Ureter (tissue), 1 donor: ENCODE measurements at regions not wholly inside any gene's neighbourhood (a gene's known extent, or its start where the extent isn't known, plus 50 kb on each side); places are given as distances from the start of the nearest gene placed in this dataset.
"Not testable (repeated sequence)": the region's sequence is repeated elsewhere in the genome, so short reads cannot be mapped to it uniquely, and the experiment has no call there.

Experiments
- DNase-seq: peaks from one replicate; pipeline ENCODE4 v3.0.0-alpha.2; 2020; ENCODE audit warnings: low spot score
- donor health status: DM: yes; HTN: yes; CAD: no.

DNA sequence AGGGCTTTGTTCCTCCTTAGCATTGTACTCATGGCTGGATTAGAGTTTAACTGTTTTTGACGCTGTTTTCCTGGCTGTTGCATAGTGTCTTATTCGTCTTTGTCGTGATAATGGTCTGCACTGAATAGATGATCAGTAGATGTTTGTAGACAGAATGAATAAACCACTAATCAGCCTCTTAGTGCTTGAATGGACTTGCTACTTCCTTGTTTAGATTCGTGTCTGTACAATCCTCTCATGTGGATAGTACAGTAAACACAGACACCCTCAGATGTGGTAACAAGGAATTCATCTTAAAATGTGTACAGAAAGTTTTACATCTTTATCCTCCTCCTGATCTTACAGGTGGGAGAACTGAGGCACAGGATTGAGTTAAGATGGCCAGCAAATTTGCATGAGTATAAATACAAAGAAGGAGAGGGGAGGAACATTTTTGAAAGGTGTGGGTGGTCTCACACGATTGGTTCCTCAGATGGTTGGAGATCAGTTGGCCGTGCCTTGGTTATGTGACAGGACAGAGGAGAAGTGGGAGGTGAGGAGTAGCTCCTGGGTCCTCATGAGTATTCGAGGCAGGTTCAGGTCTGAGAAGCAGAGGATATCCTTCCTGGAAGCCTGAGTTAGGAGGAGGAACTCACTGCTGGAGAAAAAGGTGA, 196.0 kb downstream of the KLRB1 start:
- not testable (repeated sequence) for DNase-seq

DNA sequence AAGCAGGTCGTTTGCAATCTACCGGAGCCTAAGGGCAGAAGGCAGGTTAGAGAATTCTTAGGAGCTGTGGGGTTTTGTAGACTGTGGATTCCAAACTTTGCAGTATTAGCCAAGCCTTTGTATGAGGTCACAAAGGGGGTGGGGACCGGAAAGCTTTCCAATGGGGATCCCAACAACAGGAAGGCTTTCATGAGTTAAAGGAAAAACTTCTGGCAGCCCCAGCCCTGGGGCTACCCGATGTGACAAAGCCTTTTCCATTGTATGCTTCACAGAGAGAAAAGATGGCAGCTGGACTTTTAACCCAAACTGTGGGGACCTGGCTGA, 199.2 kb upstream of the PZP start:
- DNase-seq: not testable (repeated sequence)

DNA sequence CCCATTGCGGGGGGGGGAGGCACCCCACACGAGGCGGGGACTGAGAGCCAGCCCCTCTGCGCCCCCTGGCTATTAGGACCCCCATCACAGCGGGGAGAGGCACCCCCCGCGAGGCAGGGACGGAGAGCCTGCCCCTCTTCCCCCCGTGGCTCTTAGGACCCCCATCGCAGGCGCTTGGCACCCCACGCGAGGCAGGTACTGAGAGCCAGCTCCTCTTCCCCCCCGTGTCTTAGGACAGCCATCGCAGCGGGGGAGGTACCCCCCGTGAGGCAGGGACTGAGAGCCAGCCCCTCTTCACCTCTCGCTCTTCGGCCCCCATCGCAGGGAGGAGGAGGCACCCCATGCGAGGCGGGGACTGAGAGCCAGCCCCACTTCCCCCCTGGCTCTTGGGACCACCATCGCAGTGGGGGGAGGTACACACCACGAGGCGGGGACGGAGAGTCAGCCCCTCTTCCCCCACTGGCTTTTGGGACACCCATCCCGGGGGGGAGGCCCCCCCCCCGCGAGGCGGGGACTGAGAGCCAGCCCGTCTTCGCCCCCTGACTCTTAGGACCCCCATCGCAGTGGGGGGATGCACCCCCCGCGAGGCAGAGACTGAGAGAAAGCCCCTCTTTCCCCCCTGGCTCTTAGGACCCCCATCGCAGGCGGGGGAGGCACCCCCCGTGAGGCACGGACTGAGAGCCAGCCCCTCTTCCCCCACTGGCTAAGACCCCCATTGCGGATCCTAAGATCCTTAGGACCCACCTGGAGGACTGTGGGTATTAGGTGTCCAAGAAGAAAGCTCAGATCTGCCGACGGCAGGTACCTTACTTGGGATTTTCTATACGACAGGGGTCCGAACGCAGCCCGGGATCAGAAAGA, 198.6 kb upstream of the PZP start:
- DNase-seq: no peak

DNA sequence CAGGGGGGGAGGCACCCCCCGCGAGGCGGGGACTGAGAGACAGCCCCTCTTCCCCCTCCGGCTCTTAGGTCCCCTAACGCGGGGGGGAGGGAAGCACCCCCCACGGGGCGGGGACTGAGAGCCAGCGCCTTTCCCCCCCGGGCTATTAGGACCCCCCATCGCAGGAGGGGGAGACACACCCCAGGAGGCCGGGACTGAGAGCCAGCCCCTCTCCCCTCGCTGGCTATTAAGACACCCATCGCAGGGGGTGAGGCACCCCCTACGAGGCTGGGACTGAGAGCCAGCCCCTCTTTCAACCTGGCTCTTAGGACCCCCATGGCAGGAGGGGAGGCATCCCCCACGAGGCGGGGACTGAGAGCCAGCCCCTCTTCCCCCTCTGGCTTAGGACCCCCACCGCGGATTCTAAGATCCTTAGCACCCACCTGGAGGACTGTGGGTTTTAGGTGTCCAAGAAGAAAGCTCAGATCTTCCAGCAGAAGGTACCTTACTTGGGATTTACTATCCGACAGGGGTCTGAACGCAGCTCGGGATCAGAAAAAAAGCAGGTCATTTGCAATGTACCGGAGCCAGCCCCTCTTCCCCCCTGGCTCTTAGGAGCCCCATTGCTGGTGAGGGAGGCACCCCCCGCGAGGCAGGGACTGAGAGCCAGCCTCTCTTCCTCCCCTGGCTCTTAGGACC, 197.8 kb upstream of the PZP start:
- no peak for DNase-seq

DNA sequence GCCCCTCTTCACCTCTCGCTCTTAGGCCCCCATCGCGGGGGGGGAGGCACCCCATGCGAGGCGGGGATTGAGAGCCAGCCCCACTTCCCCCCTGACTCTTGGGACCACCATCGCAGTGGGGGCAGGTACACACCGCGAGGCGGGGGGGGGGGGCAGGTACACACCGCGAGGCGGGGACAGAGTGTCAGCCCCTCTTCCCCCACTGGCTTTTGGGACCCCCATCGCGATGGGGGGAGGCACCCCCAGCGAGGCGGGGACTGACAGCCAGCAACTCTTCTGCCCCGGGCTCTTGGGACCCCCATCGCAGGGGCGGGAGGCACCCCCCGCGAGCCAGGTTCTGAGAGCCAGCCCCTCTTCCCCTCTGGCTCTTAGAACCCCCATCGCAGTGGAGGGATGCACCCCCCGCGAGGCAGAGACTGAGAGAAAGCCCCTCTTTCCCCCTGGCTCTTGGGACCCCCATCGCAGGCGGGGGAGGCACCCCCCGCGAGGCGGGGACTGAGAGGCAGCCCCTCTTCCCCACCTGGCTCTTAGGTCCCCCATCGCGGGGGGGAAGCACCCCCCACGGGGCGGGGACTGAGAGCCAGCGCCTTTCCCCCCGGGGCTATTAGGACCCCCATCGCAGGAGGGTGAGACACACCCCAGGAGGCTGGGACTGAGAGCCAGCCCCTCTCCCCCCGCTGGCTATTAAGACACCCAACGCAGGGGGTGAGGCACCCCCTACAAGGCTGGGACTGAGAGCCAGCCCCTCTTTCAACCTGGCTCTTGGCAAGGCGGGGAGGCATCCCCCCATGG, 196.5 kb upstream of the PZP start:
- no peak for DNase-seq

DNA sequence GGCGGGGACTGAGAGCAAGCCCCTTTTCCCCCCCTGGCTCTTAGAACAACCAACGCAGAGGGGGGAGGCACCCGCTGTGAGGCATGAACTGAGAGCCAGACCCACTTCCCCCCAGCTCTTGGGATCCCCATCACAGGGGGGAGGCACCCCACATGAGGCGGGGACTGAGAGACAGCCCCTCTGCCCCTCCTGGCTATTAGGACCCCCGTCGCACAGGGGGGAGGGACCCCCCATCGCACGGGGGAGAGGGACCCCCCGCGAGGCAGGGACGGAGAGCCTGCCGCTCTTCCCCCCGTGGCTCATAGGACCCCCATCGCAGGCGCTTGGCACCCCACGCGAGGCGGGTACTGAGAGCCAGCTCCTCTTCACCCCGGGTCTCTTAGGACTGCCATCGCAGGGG, 195.8 kb upstream of the PZP start:
- no peak for DNase-seq

DNA sequence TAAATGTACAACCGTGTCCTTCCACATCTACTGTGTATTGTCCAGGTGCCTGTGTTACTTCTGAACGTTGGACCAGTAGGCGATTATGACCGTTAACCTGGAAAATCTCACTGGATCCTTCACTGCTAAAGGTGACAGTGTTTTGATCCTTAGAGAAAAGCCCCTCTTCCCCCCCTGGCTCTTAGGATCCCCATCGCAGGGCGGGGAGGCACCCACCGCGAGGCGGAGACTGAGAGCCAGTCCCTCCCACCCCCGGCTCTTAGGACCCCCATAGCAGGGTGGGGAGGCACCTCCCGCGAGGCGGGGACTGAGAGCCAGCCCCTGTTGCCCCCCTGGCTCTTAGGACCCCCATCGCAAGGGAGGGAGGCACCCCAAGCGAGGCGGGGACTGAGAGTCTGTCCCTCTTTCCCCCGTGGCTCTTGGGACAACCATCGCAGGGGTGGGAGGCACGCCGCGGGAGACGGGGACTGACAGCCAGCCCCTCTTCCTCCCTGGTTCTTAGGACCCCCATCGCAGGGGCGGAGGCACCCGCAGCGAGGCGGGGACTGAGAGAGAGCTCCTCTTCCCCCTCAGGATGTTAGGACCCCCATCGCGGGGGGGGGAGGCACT, 194.3 kb upstream of the PZP start:
- DNase-seq: not testable (repeated sequence)

DNA sequence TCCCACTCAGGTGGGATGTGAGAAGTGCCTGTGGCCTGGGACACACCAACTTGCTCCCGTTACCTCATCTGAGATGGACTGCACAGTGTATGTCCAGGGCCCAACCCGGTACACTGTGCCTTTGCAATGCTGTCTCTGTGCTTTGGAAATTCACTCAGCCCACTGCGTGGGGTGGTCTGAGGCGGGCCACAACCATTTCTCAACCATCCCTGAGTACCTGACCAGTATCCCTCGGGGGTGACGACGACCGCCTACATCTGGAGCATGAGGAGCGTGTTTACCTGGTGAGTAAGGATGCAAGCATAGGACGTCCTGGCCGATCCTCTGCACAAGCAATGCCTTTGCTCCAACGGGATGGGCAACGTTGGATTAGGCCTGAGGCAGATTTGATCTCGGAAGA, 188.2 kb upstream of the PZP start:
- DNase-seq: not testable (repeated sequence)

DNA sequence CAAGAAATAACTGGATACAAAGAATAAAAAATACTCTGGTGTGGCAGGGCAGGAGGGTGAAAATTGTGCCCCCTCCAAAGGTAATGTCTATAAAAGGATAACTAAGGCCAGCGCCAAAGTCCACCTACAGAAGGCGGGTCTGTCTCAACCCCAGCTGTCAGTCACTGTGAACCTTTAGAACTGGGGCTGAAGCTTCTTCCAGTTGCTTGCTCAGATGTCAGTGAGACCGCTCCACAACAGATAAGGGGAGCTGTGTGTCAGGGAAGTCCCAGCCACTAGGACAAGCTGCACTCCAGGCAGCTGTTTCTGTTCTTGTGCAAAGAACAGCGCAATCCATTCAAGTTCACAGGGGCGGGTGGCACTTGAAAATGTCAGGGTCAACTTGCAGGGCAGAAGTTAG, 187.0 kb upstream of the PZP start:
- DNase-seq: not testable (repeated sequence)

DNA sequence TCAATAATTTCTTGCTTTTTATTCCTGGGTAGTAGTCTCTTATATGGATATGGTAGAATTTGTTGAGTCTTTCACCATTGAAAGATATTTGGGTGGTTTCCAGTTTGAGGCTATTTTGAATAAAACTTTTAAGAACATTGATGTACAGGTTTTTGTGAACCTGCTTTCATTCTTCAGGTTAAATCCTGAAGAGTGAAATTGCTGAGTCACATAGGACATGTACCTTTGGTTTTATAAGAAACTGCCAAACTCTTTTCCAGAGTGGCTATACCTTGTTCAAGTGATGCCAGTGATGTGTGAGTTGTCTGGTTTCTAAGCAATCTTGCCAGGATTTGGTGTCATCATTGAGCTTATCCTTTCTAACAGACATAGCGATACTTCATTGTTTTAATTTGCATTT, 184.6 kb upstream of the PZP start:
- DNase-seq: no peak

DNA sequence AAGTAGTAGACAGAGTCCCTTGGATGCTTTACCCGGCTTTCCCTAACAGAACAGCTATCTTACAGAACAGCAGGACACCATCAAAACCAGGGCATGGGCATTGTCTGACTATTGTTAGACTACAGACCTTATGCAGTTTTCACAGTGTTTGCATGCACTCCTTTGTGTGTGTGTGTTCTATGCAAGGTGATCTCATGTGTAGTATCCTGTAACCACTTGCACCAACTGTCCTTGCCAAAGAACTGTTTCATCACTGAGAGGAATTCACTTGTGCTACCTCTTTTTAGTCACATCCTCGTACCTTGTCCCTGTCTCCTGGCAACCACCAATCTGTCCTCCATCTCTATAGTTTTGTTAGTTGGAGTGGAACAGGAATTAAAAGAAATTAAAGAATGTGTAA, 183.6 kb upstream of the PZP start:
- no peak for DNase-seq

DNA sequence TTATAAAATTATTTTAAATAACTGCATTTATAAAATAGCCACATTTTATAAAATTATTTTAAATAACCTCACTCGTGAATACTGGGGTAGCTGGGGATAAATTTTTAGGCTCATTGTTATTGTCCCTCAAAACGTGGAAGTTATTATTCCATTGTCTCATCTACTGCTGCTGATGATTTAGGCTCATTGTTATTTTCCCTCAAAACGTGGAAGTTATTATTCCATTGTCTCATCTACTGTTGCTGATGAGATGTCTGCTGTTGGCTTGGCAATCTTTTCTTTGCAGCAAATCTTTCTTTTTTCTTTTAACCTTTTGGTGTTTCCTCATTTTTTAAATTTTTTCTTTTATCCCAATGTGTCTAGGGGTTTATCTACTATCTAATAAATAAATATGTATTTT, 182.6 kb upstream of the PZP start:
- no peak for DNase-seq

DNA sequence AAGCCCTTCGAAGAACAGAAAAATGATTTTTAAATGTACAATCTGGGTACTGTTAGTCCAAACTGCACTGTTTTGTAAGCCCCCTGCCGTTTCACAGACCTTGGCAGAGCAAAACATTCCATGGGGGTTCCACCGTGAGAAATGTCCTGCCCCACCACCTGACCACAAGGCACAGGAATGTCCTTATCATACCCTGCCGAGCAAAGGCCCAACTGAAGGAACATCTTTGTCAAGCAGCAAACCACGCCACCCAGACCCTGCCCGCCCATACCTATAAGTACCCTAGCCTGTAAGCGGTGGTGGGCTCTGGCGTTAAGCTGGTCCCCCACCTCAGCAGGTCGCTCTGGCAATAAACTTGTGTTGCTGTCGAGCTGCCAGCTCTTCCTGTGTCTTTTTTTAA, 181.6 kb upstream of the PZP start:
- DNase-seq: no peak

DNA sequence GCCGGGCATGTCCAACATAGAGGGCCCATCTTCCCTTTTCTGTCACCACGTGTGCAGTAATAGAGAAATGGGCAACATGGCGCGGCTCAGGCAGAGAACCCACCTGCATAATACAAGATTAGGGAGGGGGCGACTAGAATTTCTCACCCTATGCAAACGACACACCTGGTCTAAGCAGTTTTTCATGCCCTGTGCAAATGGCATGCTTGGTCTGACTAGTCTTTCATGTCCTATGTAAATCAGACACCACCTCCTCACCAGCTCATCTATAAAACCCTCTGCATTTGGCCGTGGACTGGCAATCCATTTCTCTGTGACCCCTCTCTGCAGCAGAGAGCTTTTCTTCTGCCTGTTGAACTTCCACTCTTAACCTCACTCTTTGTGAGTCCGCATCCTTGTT, 180.2 kb upstream of the PZP start:
- no peak for DNase-seq

DNA sequence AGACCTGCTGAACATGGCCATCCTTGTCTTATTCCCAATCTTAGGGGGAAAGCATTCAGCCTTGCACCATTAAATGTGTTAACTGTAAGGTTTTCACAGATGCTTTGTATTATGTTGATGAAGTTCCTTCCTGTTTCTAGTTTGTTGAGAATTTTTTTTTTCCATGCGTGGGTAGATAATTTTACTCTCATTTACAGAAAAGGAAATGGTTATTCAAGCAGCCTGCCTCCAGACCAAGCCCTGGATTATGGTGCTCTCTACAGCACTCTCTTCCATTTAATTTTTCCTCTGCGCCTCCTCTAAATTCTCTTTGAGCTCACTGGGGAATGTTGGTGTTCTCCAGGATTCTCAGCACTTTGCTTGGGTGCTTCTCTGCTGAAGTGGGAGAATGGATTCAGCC, 179.3 kb upstream of the PZP start:
- DNase-seq: no peak

DNA sequence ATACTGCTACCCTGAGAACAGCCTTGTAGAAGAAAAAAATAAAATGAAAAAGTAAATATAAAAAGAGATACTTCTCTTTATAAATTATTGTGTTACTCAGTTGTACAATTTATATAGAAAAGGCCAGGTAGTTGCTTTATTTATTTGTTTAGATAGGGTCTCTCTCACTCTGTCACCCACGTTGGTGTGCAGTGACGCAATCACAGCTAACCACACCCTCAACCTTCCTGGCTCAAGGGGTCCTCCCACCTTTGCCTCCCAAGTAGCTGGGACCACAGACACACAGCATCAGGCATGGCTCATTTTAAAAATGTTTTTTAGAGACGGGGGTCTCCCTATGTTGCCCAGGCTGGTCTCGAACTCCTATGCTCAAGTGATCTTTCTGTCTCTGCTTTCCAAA, 175.4 kb upstream of the PZP start:
- DNase-seq: no peak

DNA sequence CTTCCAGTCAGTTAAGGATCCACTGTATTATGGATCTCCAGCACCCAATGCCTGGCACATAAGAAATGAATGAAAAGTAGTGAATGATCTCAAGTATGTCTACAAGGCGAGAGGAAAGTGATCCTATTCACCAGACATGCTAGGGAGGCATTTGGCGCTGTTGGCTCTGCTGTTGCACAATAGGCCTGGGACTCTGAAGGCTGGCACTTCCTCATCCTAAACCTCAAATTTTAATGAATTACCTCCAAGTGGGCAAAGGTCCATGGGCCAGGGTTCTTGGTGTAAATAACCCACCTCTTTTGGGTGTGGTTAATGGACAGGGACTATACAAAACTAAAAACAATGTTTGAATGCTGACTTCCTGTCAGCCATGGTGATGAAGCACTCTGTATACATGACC, 173.4 kb upstream of the PZP start:
- no peak for DNase-seq

DNA sequence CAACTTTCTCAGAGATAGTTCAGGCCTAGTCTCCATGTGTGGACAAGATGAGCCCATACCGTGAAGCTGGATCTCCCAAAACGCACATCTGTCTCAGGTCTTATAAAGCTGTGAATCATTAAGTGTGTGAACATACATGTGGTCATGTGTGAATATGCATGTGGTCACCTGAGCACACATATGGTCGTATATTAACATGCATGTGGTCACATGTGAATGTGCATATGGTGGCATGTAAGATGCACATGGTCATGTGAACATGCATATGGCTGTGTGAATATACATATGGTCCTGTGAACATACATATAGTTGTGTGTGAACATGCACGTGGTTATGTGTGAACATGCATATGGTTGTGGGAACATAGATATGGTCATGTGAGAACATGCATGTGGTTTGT, 172.5 kb upstream of the PZP start:
- DNase-seq: no peak

DNA sequence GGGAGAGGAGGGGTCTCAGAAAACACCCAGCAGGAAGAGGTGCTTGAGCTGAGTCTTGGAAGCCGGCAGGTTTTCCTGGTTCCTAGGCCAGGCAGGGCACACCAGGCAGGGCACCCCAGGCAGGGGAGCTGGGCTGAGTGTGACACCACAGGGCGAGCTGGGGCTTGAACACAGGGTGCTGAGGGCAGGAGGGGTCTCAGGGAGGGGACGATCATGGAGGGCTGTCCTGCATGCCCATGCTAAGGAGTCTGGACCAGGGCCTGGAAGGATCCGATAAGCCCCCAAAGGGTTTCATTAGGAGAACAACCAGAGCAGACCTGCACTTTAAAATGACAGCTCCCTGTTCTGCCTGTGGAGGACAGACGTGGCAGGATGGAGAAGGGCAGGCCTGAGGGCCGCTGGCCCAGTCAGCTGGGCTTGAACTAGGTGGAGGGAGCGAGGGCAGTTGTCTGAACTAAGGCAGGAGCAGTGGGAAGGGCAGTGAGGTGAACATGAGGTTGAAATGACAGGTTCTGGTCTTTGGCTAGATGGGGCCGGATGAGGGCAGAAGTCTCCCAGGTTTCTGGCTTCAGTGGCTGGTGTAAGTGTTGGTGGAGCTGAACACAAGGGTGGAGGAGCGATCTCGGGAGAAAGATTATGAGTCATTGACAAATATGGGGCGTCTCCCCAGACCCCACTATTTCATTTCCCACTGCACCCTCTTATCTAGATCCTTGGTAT, 171.0 kb upstream of the PZP start:
- no peak for DNase-seq

DNA sequence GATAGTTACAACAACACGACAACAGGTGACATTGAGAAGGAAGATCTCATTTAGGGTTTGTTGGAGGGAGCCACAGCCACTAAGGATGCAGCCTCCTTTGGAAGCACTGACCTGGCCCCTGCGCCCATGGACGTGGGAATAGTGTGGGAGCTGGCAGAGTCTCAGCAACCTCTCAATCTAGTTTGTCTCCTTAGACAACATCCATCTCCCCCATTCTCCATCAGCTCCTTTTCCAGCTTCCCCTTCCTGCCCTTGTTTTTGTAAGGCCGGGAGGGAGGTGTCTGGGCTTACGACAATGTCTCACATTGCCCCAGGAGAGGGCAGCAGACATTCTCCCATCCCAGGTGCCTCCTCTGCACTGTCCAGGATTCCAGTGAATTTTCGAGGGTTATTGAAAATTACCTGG, 170.2 kb upstream of the PZP start:
- no peak for DNase-seq

DNA sequence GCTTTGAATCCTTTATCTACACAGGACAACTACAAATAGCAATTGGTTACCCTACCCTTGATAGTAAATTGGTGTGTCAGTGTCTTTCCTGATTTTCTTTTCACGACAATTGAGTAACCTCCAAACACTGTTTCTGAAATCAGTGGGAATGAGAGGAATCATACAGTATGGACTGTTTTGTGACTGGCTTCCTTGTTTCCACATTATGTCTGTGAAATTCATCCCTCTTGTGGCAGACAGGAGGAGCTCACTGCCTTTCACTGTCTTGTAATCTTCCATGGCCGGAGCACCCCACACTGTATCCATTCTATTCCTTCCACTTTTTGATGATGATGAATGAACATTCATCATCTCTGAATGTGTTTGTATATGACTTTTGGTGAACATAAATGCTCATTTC, 164.0 kb upstream of the PZP start:
- DNase-seq: no peak
